ENCODE measurements at regions not wholly inside any gene's neighbourhood (a gene's known extent, or its start where the extent isn't known, plus 50 kb on each side); places are given as distances from the start of the nearest gene placed in this dataset.

- DNase-seq: no peak
These were observed 847.6 kb upstream of the CELF4 start for GRCh38 chr18:38413193-38413592.

- no peak for DNase-seq
These were observed 841.0 kb upstream of the CELF4 start for GRCh38 chr18:38406607-38407006.

GRCh38 chr18:38402509-38402908 is 836.9 kb upstream of the CELF4 start:
- no peak for DNase-seq

- no peak for DNase-seq
These were observed 831.5 kb upstream of the CELF4 start for GRCh38 chr18:38397094-38397493.

- no peak for DNase-seq
These were observed 820.5 kb upstream of the CELF4 start for GRCh38 chr18:38386146-38386545.

- DNase-seq: no peak
These were observed 804.4 kb upstream of the CELF4 start for GRCh38 chr18:38369772-38370690.

- DNase-seq: no peak
These were observed 803.3 kb upstream of the CELF4 start for GRCh38 chr18:38368886-38369285.

- no peak for DNase-seq
These were observed 802.6 kb upstream of the CELF4 start for GRCh38 chr18:38368246-38368645.

GRCh38 chr18:38367473-38367872 is 801.9 kb upstream of the CELF4 start:
- DNase-seq: no peak

GRCh38 chr18:38362286-38362792 is 796.7 kb upstream of the CELF4 start:
- no peak for DNase-seq

- DNase-seq: no peak
These were observed 793.4 kb upstream of the CELF4 start for GRCh38 chr18:38358805-38359657.

- DNase-seq: no peak
These were observed 787.6 kb upstream of the CELF4 start for GRCh38 chr18:38353149-38353548.

- DNase-seq: no peak
These were observed 784.5 kb upstream of the CELF4 start for GRCh38 chr18:38350141-38350540.

GRCh38 chr18:38330573-38330972 is 765.0 kb upstream of the CELF4 start:
- DNase-seq: no peak

GRCh38 chr18:38329145-38329544 is 763.5 kb upstream of the CELF4 start:
- no peak for DNase-seq

GRCh38 chr18:38322206-38322605 is 756.6 kb upstream of the CELF4 start:
- DNase-seq: no peak

GRCh38 chr18:38321262-38321661 is 755.7 kb upstream of the CELF4 start:
- no peak for DNase-seq

GRCh38 chr18:38318416-38318815 is 752.8 kb upstream of the CELF4 start:
- no peak for DNase-seq

- DNase-seq: no peak
These were observed 748.2 kb upstream of the CELF4 start for GRCh38 chr18:38313831-38314230.

- no peak for DNase-seq
These were observed 746.9 kb upstream of the CELF4 start for GRCh38 chr18:38312532-38312931.

GRCh38 chr18:38310936-38311335 is 745.3 kb upstream of the CELF4 start:
- DNase-seq: no peak

- no peak for DNase-seq
These were observed 742.3 kb upstream of the CELF4 start for GRCh38 chr18:38307914-38308313.
